ENCODE measurements at regions not wholly inside any gene's neighbourhood (a gene's known extent, or its start where the extent isn't known, plus 50 kb on each side); places are given as distances from the start of the nearest gene placed in this dataset.

GRCh38 chr4:157564218-157564617 lies 343.7 kb downstream of the GRIA2 start:
- H3K4me3 ChIP-seq (ENCODE audit: low read depth, low read length), result no peak overlapping the region
- TF ChIP-seq, protein P1, sequence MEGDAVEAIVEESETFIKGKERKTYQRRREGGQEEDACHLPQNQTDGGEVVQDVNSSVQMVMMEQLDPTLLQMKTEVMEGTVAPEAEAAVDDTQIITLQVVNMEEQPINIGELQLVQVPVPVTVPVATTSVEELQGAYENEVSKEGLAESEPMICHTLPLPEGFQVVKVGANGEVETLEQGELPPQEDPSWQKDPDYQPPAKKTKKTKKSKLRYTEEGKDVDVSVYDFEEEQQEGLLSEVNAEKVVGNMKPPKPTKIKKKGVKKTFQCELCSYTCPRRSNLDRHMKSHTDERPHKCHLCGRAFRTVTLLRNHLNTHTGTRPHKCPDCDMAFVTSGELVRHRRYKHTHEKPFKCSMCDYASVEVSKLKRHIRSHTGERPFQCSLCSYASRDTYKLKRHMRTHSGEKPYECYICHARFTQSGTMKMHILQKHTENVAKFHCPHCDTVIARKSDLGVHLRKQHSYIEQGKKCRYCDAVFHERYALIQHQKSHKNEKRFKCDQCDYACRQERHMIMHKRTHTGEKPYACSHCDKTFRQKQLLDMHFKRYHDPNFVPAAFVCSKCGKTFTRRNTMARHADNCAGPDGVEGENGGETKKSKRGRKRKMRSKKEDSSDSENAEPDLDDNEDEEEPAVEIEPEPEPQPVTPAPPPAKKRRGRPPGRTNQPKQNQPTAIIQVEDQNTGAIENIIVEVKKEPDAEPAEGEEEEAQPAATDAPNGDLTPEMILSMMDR (conservative IDR thresholded peaks at IDR 0.05; ENCODE audit: low read depth, low read length), result no peak
- no peak for DNase-seq (ENCODE audit: low read depth)

DNA sequence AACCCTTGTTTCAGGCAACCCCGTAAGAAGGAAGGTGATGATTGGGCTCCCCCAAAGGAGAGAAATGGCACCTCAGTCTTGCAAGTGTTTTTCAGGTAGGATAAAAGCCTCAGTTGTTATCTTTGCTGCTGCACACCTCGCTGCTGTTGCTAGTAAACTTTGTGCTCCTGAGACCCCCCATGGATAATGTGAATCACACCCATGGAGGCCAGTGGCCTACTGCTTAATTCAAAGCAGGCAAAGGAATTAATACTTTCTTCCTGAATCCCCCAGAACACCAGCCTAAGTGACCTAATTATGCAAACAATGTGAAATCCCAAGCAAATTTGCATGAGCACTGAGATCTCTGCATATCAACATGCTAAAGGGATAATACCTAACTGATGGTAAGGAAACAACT lies 337.5 kb downstream of the GRIA2 start:
- H3K4me3 ChIP-seq (ENCODE audit: low read depth, low read length), result no peak overlapping the region
- DNase-seq (ENCODE audit: low read depth), result no peak
- TF ChIP-seq, protein P1 (conservative IDR thresholded peaks at IDR 0.05; ENCODE audit: low read depth, low read length), result no peak

- DNase-seq (ENCODE audit: low read depth), result no peak
- TF ChIP-seq, protein P1 (conservative IDR thresholded peaks at IDR 0.05; ENCODE audit: low read depth, low read length), result no peak
- H3K4me3 ChIP-seq (ENCODE audit: low read depth, low read length), result no peak overlapping the region
Observed at GRCh38 chr4:157550028-157550427, 329.5 kb downstream of the GRIA2 start.

GRCh38 chr4:157527954-157528353 lies 307.4 kb downstream of the GRIA2 start:
- H3K4me3 ChIP-seq (ENCODE audit: low read depth, low read length), result no peak overlapping the region
- TF ChIP-seq, protein P1 (conservative IDR thresholded peaks at IDR 0.05; ENCODE audit: low read depth, low read length), result no peak
- DNase-seq (ENCODE audit: low read depth), result no peak

- DNase-seq (ENCODE audit: low read depth), result peak; percentile 41
- no peak overlapping the region for H3K4me3 ChIP-seq (ENCODE audit: low read depth, low read length)
- TF ChIP-seq, protein P1 (conservative IDR thresholded peaks at IDR 0.05; ENCODE audit: low read depth, low read length), result no peak
Observed at GRCh38 chr4:157521906-157522305, 301.4 kb downstream of the GRIA2 start.

GRCh38 chr4:157514711-157515110 lies 294.2 kb downstream of the GRIA2 start:
- DNase-seq (ENCODE audit: low read depth), result no peak
- H3K4me3 ChIP-seq (ENCODE audit: low read depth, low read length), result no peak overlapping the region
- TF ChIP-seq, protein P1 (conservative IDR thresholded peaks at IDR 0.05; ENCODE audit: low read depth, low read length), result peak; percentile 22

GRCh38 chr4:157509341-157509740 lies 288.8 kb downstream of the GRIA2 start:
- TF ChIP-seq, protein P1 (conservative IDR thresholded peaks at IDR 0.05; ENCODE audit: low read depth, low read length), result no peak
- no peak overlapping the region for H3K4me3 ChIP-seq (ENCODE audit: low read depth, low read length)
- DNase-seq (ENCODE audit: low read depth), result no peak
